Mesothelial cell of epicardium (in vitro differentiated cells): ENCODE measurements at regions not wholly inside any gene's neighbourhood (a gene's known extent, or its start where the extent isn't known, plus 50 kb on each side); places are given as distances from the start of the nearest gene placed in this dataset.

Experiments
- DNase-seq, 2 experiments: peaks; one replicate each; pipeline ENCODE4 v3.0.0; 2021; ENCODE audit warnings: low spot score in 2 of 2; ENCODE audit not compliant: unreplicated experiment in 2 of 2
- H3K27ac Mint-ChIP-seq: 2 replicates; pipeline ENCODE4 v1.8.0; 2021; ENCODE audit warnings: mixed read lengths
- H3K27me3 Mint-ChIP-seq: 2 replicates; pipeline ENCODE4 v1.8.0; 2021; ENCODE audit warnings: low read depth, mixed read lengths
- H3K36me3 Mint-ChIP-seq: 2 replicates; pipeline ENCODE4 v1.8.0; 2021; ENCODE audit warnings: mixed read lengths
- H3K4me1 Mint-ChIP-seq: 2 replicates; pipeline ENCODE4 v1.8.0; 2021; ENCODE audit warnings: mixed read lengths
- H3K4me3 Mint-ChIP-seq: 2 replicates; pipeline ENCODE4 v1.8.0; 2021; ENCODE audit warnings: mild to moderate bottlenecking, moderate library complexity, mixed read lengths
- H3K9me3 Mint-ChIP-seq: 2 replicates; pipeline ENCODE4 v1.8.0; 2021; ENCODE audit warnings: mixed read lengths
- CTCF ChIP-seq: fragments of 200-600 bp; sonication (generic); IDR thresholded peaks from one replicate; pipeline ENCODE4 v1.5.0; 2021; ENCODE audit warnings: antibody characterized with exemption; ENCODE audit not compliant: unreplicated experiment

- Mint-ChIP-seq H3K36me3 (no peaks in the 10 kb centered on the region), H3K4me3 (no peak overlapping the region), H3K27me3 (no peaks in the 10 kb centered on the region), H3K27ac (no peak overlapping the region), H3K9me3 (no peaks in the 10 kb centered on the region), H3K4me1 (peaks cover 23% of the 10 kb centered on the region)
- no peak for DNase-seq
- TF ChIP-seq CTCF: no peak
Observed at GRCh38 chr4:144507311-144508101, 138.4 kb upstream of the HHIP start.

DNA sequence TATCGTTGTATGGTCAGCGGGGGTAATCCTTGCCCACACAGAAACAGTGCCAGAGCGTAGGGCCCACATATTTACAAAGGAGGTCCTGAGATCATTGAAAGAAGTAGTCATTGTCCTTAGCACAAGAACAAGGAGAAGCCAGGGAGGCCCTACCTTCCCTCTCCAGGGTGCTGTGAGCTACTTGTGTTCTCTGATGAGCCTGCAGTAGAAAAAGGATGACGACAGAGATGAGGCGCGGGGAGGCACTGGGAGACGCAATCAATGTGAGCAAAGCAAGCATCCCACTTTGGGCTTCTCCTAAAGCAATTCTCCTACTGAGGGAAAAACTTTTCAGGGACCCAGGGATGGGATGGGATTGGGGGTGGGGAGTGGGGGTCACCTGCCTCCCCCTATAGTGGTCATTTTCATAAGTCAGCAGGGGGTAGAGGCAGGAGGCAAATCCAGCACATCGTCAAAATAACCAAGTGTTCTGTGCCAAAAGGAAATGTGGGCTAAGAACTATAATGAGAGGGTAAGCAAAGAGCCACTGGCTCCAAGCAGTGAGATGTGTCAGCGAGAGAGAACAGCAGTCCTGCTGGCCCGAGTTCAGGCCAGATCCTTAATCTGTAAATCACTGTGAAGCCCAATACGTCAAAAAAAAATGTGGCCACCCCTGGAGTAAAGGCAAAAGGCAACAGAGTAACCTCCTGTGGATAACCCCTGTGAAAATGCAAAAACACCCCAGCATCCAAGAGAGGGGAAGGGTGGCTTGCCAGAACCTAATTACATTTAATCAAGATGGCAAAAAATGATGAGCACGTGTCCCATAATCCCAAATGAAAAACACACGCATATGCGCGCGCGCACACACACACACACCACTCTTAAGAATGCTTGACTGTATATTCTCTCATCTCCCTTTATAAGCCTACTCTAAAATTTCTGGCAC is 136.6 kb upstream of the HHIP start:
- H3K4me1 Mint-ChIP-seq: peaks cover 18% of the 10 kb centered on the region
- no peaks in the 10 kb centered on the region for H3K27me3 Mint-ChIP-seq
- no peak for DNase-seq
- no peaks in the 10 kb centered on the region for H3K36me3 Mint-ChIP-seq
- H3K9me3 Mint-ChIP-seq: no peaks in the 10 kb centered on the region
- no peak overlapping the region for H3K27ac Mint-ChIP-seq
- TF ChIP-seq CTCF: no peak
- no peak overlapping the region for H3K4me3 Mint-ChIP-seq

GRCh38 chr4:144514736-144515135 is 131.2 kb upstream of the HHIP start:
- Mint-ChIP-seq H3K27ac (no peak overlapping the region), H3K4me1 (peaks cover 10% of the 10 kb centered on the region), H3K36me3 (no peaks in the 10 kb centered on the region), H3K27me3 (peaks cover 14% of the 10 kb centered on the region), H3K9me3 (no peaks in the 10 kb centered on the region), H3K4me3 (no peak overlapping the region)
- DNase-seq: no peak
- no peak for TF ChIP-seq CTCF

DNA sequence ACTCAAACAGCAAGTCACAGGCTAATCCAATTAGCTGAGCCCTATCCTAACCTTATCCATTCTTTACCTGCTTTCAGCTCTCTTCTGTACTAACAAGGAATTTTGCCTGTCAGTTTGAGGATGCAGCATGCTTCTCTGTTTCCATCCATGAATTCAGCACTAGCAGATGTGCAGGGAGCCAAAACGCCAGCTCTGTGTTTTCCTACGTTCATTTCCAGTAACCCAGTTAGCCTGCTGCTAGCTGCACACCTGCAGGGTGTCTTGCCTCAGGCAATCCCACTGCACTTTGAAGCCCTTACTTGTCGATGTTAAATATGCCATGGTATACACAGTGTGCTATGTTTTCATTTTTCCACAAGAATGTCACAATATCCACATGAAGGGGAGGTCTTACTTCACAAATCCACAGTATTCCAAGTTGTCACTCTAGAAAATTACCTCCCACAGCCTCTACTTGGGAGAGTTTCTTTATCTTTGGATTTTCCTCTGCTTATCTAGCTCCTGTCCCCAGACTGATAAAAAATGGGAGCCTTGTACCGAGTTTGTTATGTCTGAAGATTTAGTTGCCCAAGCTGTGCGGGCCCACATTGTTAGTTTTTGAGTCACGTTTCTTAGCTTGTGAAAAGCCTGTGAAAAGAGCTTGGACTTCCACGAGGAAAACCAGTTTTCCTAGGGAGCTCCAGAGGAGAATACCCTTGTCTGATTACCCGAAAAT is 127.6 kb upstream of the HHIP start:
- DNase-seq: no peak
- no peak overlapping the region for H3K4me3 Mint-ChIP-seq

More for the DNA sequence above, 127.6 kb upstream of the HHIP start:
- no peaks in the 10 kb centered on the region for H3K36me3 Mint-ChIP-seq
- no peak overlapping the region for H3K27ac Mint-ChIP-seq
- no peak for TF ChIP-seq CTCF
- peaks cover 4% of the 10 kb centered on the region for H3K9me3 Mint-ChIP-seq
- peaks cover 9% of the 10 kb centered on the region for H3K4me1 Mint-ChIP-seq
- peaks cover 21% of the 10 kb centered on the region for H3K27me3 Mint-ChIP-seq
